SJCRH30 (cell line): ENCODE measurements at regions not wholly inside any gene's neighbourhood (a gene's known extent, or its start where the extent isn't known, plus 50 kb on each side); places are given as distances from the start of the nearest gene placed in this dataset.

ENCODE experiments used
- DNase-seq, 2 experiments: peaks; one replicate each; pipeline ENCODE4 v3.0.0-alpha.2; 2015 to 2020
- H3K27ac ChIP-seq: fragments of 250-450 bp; sonication (Bioruptor Pico); 2 replicates; pipeline ENCODE4 v1.5.1; 2020; ENCODE audit warnings: mild to moderate bottlenecking, moderate library complexity
- H3K27me3 ChIP-seq: fragments of 250-450 bp; sonication (Bioruptor Pico); 2 replicates; pipeline ENCODE4 v1.5.1; 2020; ENCODE audit warnings: mild to moderate bottlenecking, moderate library complexity
- H3K36me3 ChIP-seq: fragments of 250-450 bp; sonication (Bioruptor Pico); 2 replicates; pipeline ENCODE4 v1.5.1; 2020; ENCODE audit warnings: mild to moderate bottlenecking, moderate library complexity
- H3K4me1 ChIP-seq: fragments of 250-450 bp; sonication (Bioruptor Pico); 2 replicates; pipeline ENCODE4 v1.5.1; 2020; ENCODE audit warnings: mild to moderate bottlenecking, moderate library complexity
- H3K4me3 ChIP-seq: fragments of 250-450 bp; sonication (Bioruptor Pico); 2 replicates; pipeline ENCODE4 v1.5.1; 2020; ENCODE audit warnings: mild to moderate bottlenecking, moderate library complexity
- H3K9me3 ChIP-seq: fragments of 250-450 bp; sonication (Bioruptor Pico); replicated peaks from 2 replicates; pipeline ENCODE4 v1.5.1; 2020; ENCODE audit warnings: mild to moderate bottlenecking, moderate library complexity

- Histone ChIP-seq H3K9me3 (no peaks in the 10 kb centered on the region), H3K27ac (no peak overlapping the region), H3K4me1 (no peaks in the 10 kb centered on the region), H3K36me3 (no peaks in the 10 kb centered on the region), H3K4me3 (no peak overlapping the region), H3K27me3 (peaks cover 5% of the 10 kb centered on the region)
- DNase-seq, result no peak
These were observed 327.7 kb downstream of the HAPSTR1 start for GRCh38 chr16:9419161-9419560.

GRCh38 chr16:9422762-9423513 is 331.5 kb downstream of the HAPSTR1 start:
- no peak for DNase-seq
- H3K36me3 ChIP-seq, result no peaks in the 10 kb centered on the region
- H3K4me1 ChIP-seq, result no peaks in the 10 kb centered on the region
- H3K27me3 ChIP-seq, result peaks cover 5% of the 10 kb centered on the region; the same call in 1 of the 2 replicates
- no peak overlapping the region for H3K4me3 ChIP-seq
- no peaks in the 10 kb centered on the region for H3K9me3 ChIP-seq
- H3K27ac ChIP-seq, result no peak overlapping the region

GRCh38 chr16:9425236-9425635 is 333.8 kb downstream of the HAPSTR1 start:
- H3K27me3 ChIP-seq, result peaks cover 5% of the 10 kb centered on the region; the same call in 1 of the 2 replicates
- H3K36me3 ChIP-seq, result no peaks in the 10 kb centered on the region
- no peaks in the 10 kb centered on the region for H3K9me3 ChIP-seq
- no peaks in the 10 kb centered on the region for H3K4me1 ChIP-seq
- H3K27ac ChIP-seq, result no peak overlapping the region
- DNase-seq, result peak in 1 of 2 experiments; percentile 19
- no peak overlapping the region for H3K4me3 ChIP-seq

GRCh38 chr16:9428355-9429005 is 337.0 kb downstream of the HAPSTR1 start:
- DNase-seq, result no peak
- H3K4me3 ChIP-seq, result no peak overlapping the region
- no peaks in the 10 kb centered on the region for H3K4me1 ChIP-seq
- no peaks in the 10 kb centered on the region for H3K9me3 ChIP-seq
- H3K27me3 ChIP-seq, result peaks cover under 1% of the 10 kb centered on the region; the same call in 1 of the 2 replicates
- H3K36me3 ChIP-seq, result no peaks in the 10 kb centered on the region
- no peak overlapping the region for H3K27ac ChIP-seq

GRCh38 chr16:9429646-9430330 is 338.3 kb downstream of the HAPSTR1 start:
- DNase-seq, result no peak
- Histone ChIP-seq H3K27me3 (no peaks in the 10 kb centered on the region), H3K9me3 (no peaks in the 10 kb centered on the region), H3K4me3 (no peak overlapping the region), H3K36me3 (no peaks in the 10 kb centered on the region), H3K4me1 (no peaks in the 10 kb centered on the region), H3K27ac (no peak overlapping the region)

GRCh38 chr16:9434659-9435058 is 343.2 kb downstream of the HAPSTR1 start:
- no peaks in the 10 kb centered on the region for H3K9me3 ChIP-seq
- no peaks in the 10 kb centered on the region for H3K4me1 ChIP-seq
- H3K27ac ChIP-seq, result no peak overlapping the region
- no peaks in the 10 kb centered on the region for H3K27me3 ChIP-seq
- no peak for DNase-seq
- H3K36me3 ChIP-seq, result no peaks in the 10 kb centered on the region
- H3K4me3 ChIP-seq, result no peak overlapping the region

GRCh38 chr16:9436175-9436574 is 344.7 kb downstream of the HAPSTR1 start:
- Histone ChIP-seq H3K4me1 (no peaks in the 10 kb centered on the region), H3K9me3 (no peaks in the 10 kb centered on the region), H3K36me3 (no peaks in the 10 kb centered on the region)

GRCh38 chr16:9437115-9437514 is 345.7 kb downstream of the HAPSTR1 start:
- H3K27ac ChIP-seq, result no peak overlapping the region
- no peaks in the 10 kb centered on the region for H3K4me1 ChIP-seq
- H3K27me3 ChIP-seq, result no peaks in the 10 kb centered on the region
- H3K36me3 ChIP-seq, result no peaks in the 10 kb centered on the region
- no peak overlapping the region for H3K4me3 ChIP-seq
- H3K9me3 ChIP-seq, result no peaks in the 10 kb centered on the region
- DNase-seq, result peak; percentile 2 to 11

More at GRCh38 chr16:9436175-9436574, 344.7 kb downstream of the HAPSTR1 start:
- Histone ChIP-seq H3K27me3 (no peaks in the 10 kb centered on the region), H3K27ac (no peak overlapping the region), H3K4me3 (no peak overlapping the region)
- no peak for DNase-seq

GRCh38 chr16:9438991-9439390 is 347.5 kb downstream of the HAPSTR1 start:
- Histone ChIP-seq H3K27me3 (no peaks in the 10 kb centered on the region), H3K4me1 (no peaks in the 10 kb centered on the region), H3K36me3 (no peaks in the 10 kb centered on the region), H3K9me3 (no peaks in the 10 kb centered on the region), H3K4me3 (no peak overlapping the region), H3K27ac (no peak overlapping the region)
- DNase-seq, result no peak

- Histone ChIP-seq H3K27ac (no peak overlapping the region), H3K36me3 (no peaks in the 10 kb centered on the region), H3K4me3 (no peak overlapping the region), H3K4me1 (no peaks in the 10 kb centered on the region), H3K27me3 (no peaks in the 10 kb centered on the region), H3K9me3 (no peaks in the 10 kb centered on the region)
- no peak for DNase-seq
These were observed 349.6 kb downstream of the HAPSTR1 start for GRCh38 chr16:9441012-9441411.

GRCh38 chr16:9443864-9444263 is 352.4 kb downstream of the HAPSTR1 start:
- no peaks in the 10 kb centered on the region for H3K4me1 ChIP-seq
- H3K27ac ChIP-seq, result no peak overlapping the region
- no peaks in the 10 kb centered on the region for H3K9me3 ChIP-seq
- no peak for DNase-seq
- no peak overlapping the region for H3K4me3 ChIP-seq
- no peaks in the 10 kb centered on the region for H3K36me3 ChIP-seq
- no peaks in the 10 kb centered on the region for H3K27me3 ChIP-seq

GRCh38 chr16:9446471-9447194 is 355.2 kb downstream of the HAPSTR1 start:
- H3K4me3 ChIP-seq, result no peak overlapping the region
- H3K27me3 ChIP-seq, result no peaks in the 10 kb centered on the region
- H3K36me3 ChIP-seq, result no peaks in the 10 kb centered on the region
- H3K27ac ChIP-seq, result no peak overlapping the region
- no peaks in the 10 kb centered on the region for H3K4me1 ChIP-seq
- no peaks in the 10 kb centered on the region for H3K9me3 ChIP-seq
- no peak for DNase-seq

GRCh38 chr16:9447195-9447551 is 355.7 kb downstream of the HAPSTR1 start:
- Histone ChIP-seq H3K9me3 (no peaks in the 10 kb centered on the region), H3K36me3 (no peaks in the 10 kb centered on the region), H3K27me3 (no peaks in the 10 kb centered on the region), H3K4me3 (no peak overlapping the region), H3K4me1 (no peaks in the 10 kb centered on the region), H3K27ac (no peak overlapping the region)
- no peak for DNase-seq

GRCh38 chr16:9447699-9448098 is 356.3 kb downstream of the HAPSTR1 start:
- Histone ChIP-seq H3K9me3 (no peaks in the 10 kb centered on the region), H3K36me3 (no peaks in the 10 kb centered on the region), H3K27ac (no peak overlapping the region), H3K27me3 (no peaks in the 10 kb centered on the region), H3K4me1 (no peaks in the 10 kb centered on the region), H3K4me3 (no peak overlapping the region)
- no peak for DNase-seq

GRCh38 chr16:9449597-9449996 is 358.2 kb downstream of the HAPSTR1 start:
- Histone ChIP-seq H3K27me3 (no peaks in the 10 kb centered on the region), H3K9me3 (no peaks in the 10 kb centered on the region), H3K27ac (no peak overlapping the region), H3K4me3 (no peak overlapping the region), H3K4me1 (no peaks in the 10 kb centered on the region), H3K36me3 (no peaks in the 10 kb centered on the region)
- DNase-seq, result no peak
